Neural progenitor cell (in vitro differentiated cells): ENCODE measurements at regions not wholly inside any gene's neighbourhood (a gene's known extent, or its start where the extent isn't known, plus 50 kb on each side); places are given as distances from the start of the nearest gene placed in this dataset.

ENCODE experiments used
- DNase-seq: peaks from one replicate; pipeline ENCODE4 v3.0.0-alpha.2; 2016; ENCODE audit warnings: low spot score
- H2AFZ ChIP-seq: fragments of 200-600 bp; sonication (generic); replicated peaks from 2 replicates; pipeline ENCODE4 v1.6.1; 2016; ENCODE audit warnings: antibody characterized with exemption
- H3F3A ChIP-seq: fragments of 200-600 bp; sonication (generic); 2 replicates; pipeline ENCODE4 v1.6.1; 2016; ENCODE audit warnings: antibody characterized with exemption, low read depth
- H3K27ac ChIP-seq: fragments of 200-600 bp; sonication (generic); 2 replicates; pipeline ENCODE4 v1.5.1; 2016; ENCODE audit warnings: mild to moderate bottlenecking
- H3K27me3 ChIP-seq: fragments of 200-600 bp; sonication (generic); 2 replicates; pipeline ENCODE4 v1.6.1; 2016; ENCODE audit warnings: mild to moderate bottlenecking, moderate library complexity
- H3K36me3 ChIP-seq: fragments of 200-600 bp; sonication (generic); 2 replicates; pipeline ENCODE4 v1.5.1; 2016
- H3K4me1 ChIP-seq: fragments of 200-600 bp; sonication (generic); 2 replicates; pipeline ENCODE4 v1.6.1; 2016; ENCODE audit warnings: mixed run types
- H3K4me2 ChIP-seq: fragments of 200-600 bp; sonication (generic); 2 replicates; pipeline ENCODE4 v1.6.1; 2016
- H3K4me3 ChIP-seq: fragments of 200-600 bp; sonication (generic); 2 replicates; pipeline ENCODE4 v1.5.1; 2016
- H3K79me2 ChIP-seq: fragments of 200-600 bp; sonication (generic); 2 replicates; pipeline ENCODE4 v1.6.1; 2016; ENCODE audit warnings: low read depth
- H3K9ac ChIP-seq: fragments of 200-600 bp; sonication (generic); 2 replicates; pipeline ENCODE4 v1.6.1; 2016
- H3K9me3 ChIP-seq: fragments of 200-600 bp; sonication (generic); 2 replicates; pipeline ENCODE4 v1.5.1; 2016; ENCODE audit warnings: low read depth
- H4K20me1 ChIP-seq: fragments of 200-600 bp; sonication (generic); 2 replicates; pipeline ENCODE4 v1.6.1; 2016; ENCODE audit warnings: low read depth
- H3K27ac Mint-ChIP-seq: 3 replicates; pipeline ENCODE4 v1.8.0; 2021; ENCODE audit warnings: mixed read lengths
- H3K27me3 Mint-ChIP-seq: 2 replicates; pipeline ENCODE4 v1.8.0; 2022; ENCODE audit warnings: low read depth, mild to moderate bottlenecking, inconsistent platforms, moderate library complexity, mixed read lengths; ENCODE audit not compliant: insufficient read depth
- H3K36me3 Mint-ChIP-seq: 3 replicates; pipeline ENCODE4 v1.8.0; 2021; ENCODE audit warnings: mixed read lengths
- H3K4me1 Mint-ChIP-seq: 3 replicates; pipeline ENCODE4 v1.8.0; 2021; ENCODE audit warnings: mixed read lengths
- H3K4me3 Mint-ChIP-seq: 3 replicates; pipeline ENCODE4 v1.8.0; 2021; ENCODE audit warnings: mild to moderate bottlenecking, moderate library complexity, mixed read lengths
- H3K9me3 Mint-ChIP-seq: 3 replicates; pipeline ENCODE4 v1.8.0; 2020; ENCODE audit warnings: mixed read lengths
- CTCF ChIP-seq: fragments of 200-600 bp; sonication (generic); IDR thresholded peaks from 2 replicates; pipeline ENCODE4 v1.5.1; 2017; ENCODE audit warnings: antibody characterized with exemption, mild to moderate bottlenecking
- EZH2 ChIP-seq: fragments of 200-600 bp; sonication (generic); IDR thresholded peaks from 2 replicates; pipeline ENCODE4 v1.6.1; 2017; ENCODE audit warnings: antibody characterized with exemption, mild to moderate bottlenecking, moderate library complexity
- EZH2phosphoT487 ChIP-seq: fragments of 200-600 bp; sonication (generic); IDR thresholded peaks from 2 replicates; pipeline ENCODE4 v1.6.1; 2017; ENCODE audit warnings: antibody characterized with exemption

DNA sequence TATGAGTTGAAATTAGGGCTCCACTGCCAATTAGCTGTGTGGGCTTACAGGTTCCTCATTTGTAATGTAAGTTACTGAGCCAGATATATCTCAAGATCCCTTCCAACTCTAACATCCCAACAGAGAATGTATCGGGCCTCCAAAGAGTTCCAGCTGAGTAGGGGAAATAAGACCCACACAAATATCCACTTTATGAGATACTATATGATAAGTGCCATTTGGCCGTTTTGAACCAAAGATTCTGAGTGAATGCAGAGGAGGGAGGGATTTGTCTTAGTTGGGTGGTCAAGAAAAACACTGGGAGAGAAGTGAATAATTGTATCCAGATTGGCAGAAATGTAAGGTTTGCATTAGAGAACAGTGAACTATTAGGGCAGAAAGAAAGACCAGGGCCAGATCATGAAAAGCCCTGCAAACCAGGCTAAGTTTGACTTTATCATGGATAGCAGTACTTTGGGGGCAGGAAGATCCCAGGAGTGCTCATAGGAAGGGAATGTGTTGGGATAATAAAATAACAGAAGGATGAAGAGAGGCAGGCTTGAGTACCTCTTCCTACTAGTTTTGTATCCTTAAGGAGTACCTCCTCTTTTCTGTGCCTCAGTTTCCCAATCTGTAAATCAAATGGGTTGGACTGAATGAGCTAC, 63.9 kb downstream of the RPL27A start:
- Histone ChIP-seq H4K20me1 (no peaks in the 10 kb centered on the region), H3K36me3 (no peaks in the 10 kb centered on the region), H3K4me1 (no peaks in the 10 kb centered on the region), H3K9me3 (no peaks in the 10 kb centered on the region), H3K4me3 (no peak overlapping the region), H3K79me2 (no peaks in the 10 kb centered on the region), H3F3A (no peaks in the 10 kb centered on the region), H3K27me3 (no peaks in the 10 kb centered on the region), H3K27ac (no peak overlapping the region), H3K9ac (no peak overlapping the region), H2AFZ (no peak overlapping the region), H3K4me2 (no peak overlapping the region)
- H3K27me3 Mint-ChIP-seq = no peaks in the 10 kb centered on the region
- H3K4me1 Mint-ChIP-seq = peaks cover 3% of the 10 kb centered on the region
- H3K27ac Mint-ChIP-seq = no peak overlapping the region
- TF ChIP-seq EZH2 = no peak
- no peak for TF ChIP-seq EZH2phosphoT487
- no peak for TF ChIP-seq CTCF
- peaks cover 22% of the 10 kb centered on the region for H3K36me3 Mint-ChIP-seq
- DNase-seq = no peak
- H3K9me3 Mint-ChIP-seq = peaks cover 3% of the 10 kb centered on the region
- H3K4me3 Mint-ChIP-seq = no peak overlapping the region

- TF ChIP-seq EZH2 (no peak), EZH2phosphoT487 (no peak), CTCF (no peak)
Measured at GRCh38 chr11:8747173-8747572, 64.6 kb downstream of the RPL27A start.

DNA sequence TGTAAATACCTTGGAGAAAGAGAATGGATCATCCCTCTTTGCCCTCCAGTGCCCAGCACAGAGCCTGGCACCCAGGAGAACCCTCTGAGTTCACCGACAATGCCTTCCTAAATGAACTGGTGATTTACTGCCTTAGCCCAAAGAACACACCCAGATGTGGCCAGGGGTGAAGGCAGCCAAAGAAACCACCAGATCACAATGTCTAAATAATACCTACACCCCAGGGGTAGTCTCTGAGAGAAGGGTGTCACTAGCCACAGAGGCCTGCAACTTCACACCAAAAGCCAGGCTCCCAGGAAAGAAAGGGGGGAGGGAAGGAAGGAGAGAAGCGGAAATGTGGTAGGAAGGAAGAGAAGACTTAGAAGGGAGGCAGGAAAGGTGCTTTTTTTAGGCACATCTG, 65.7 kb downstream of the RPL27A start:
- Histone ChIP-seq H3K27me3 (no peaks in the 10 kb centered on the region), H3K79me2 (peaks cover 3% of the 10 kb centered on the region), H3K4me1 (no peaks in the 10 kb centered on the region), H3K27ac (no peak overlapping the region), H3K9me3 (no peaks in the 10 kb centered on the region), H2AFZ (no peak overlapping the region), H3K9ac (no peak overlapping the region), H3K4me3 (no peak overlapping the region), H4K20me1 (no peaks in the 10 kb centered on the region), H3F3A (no peaks in the 10 kb centered on the region), H3K4me2 (no peak overlapping the region), H3K36me3 (no peaks in the 10 kb centered on the region)
- DNase-seq = no peak
- Mint-ChIP-seq H3K4me1 (peaks cover 3% of the 10 kb centered on the region), H3K27ac (no peak overlapping the region), H3K27me3 (no peaks in the 10 kb centered on the region), H3K4me3 (no peak overlapping the region), H3K9me3 (peaks cover 9% of the 10 kb centered on the region), H3K36me3 (peaks cover 28% of the 10 kb centered on the region)
- TF ChIP-seq EZH2phosphoT487 = no peak
- TF ChIP-seq EZH2 = no peak
- no peak for TF ChIP-seq CTCF

More at GRCh38 chr11:8747173-8747572, 64.6 kb downstream of the RPL27A start:
- no peaks in the 10 kb centered on the region for H3K27me3 ChIP-seq
- H3K4me3 ChIP-seq = no peak overlapping the region
- Mint-ChIP-seq H3K27me3 (no peaks in the 10 kb centered on the region), H3K4me3 (no peak overlapping the region), H3K4me1 (peaks cover 3% of the 10 kb centered on the region), H3K36me3 (peaks cover 28% of the 10 kb centered on the region), H3K27ac (no peak overlapping the region), H3K9me3 (peaks cover 9% of the 10 kb centered on the region)
- no peak for DNase-seq
- H3K27ac ChIP-seq = no peak overlapping the region
- no peaks in the 10 kb centered on the region for H3K4me1 ChIP-seq
- no peaks in the 10 kb centered on the region for H4K20me1 ChIP-seq
- no peak overlapping the region for H3K9ac ChIP-seq
- H3K9me3 ChIP-seq = no peaks in the 10 kb centered on the region
- no peaks in the 10 kb centered on the region for H3F3A ChIP-seq
- no peak overlapping the region for H2AFZ ChIP-seq
- H3K36me3 ChIP-seq = no peaks in the 10 kb centered on the region
- no peak overlapping the region for H3K4me2 ChIP-seq
- no peaks in the 10 kb centered on the region for H3K79me2 ChIP-seq
